BJ (cell line): ENCODE measurements at regions not wholly inside any gene's neighbourhood (a gene's known extent, or its start where the extent isn't known, plus 50 kb on each side); places are given as distances from the start of the nearest gene placed in this dataset.

Experiments used
- CTCF ChIA-PET: fragments of 350-600 bp; formaldehyde crosslinking; extraction: SDS; loops from one replicate; lab custom pipeline; 2021; ENCODE audit warnings: antibody characterized with exemption, inconsistent platforms; lab: Yijun Ruan, JAX
- POLR2A ChIA-PET: fragments of 300-600 bp; sonication (Branson Sonifier 250); formaldehyde crosslinking; extraction: SDS; loops from one replicate; lab custom pipeline; 2021; ENCODE audit warnings: antibody characterized with exemption; lab: Charles Lee
- DNase-seq: peaks from one replicate; pipeline ENCODE4 v3.0.0-alpha.2; 2011; ENCODE audit warnings: low read depth
- H3K27me3 ChIP-seq: 2 replicates; pipeline ENCODE4 v1.6.0; 2011; ENCODE audit warnings: low read length; ENCODE audit not compliant: control insufficient read depth, insufficient read depth
- H3K36me3 ChIP-seq: 2 replicates; pipeline ENCODE4 v1.5.1; 2011; ENCODE audit warnings: low read length; ENCODE audit not compliant: control insufficient read depth, insufficient read depth
- H3K4me3 ChIP-seq: 2 replicates; pipeline ENCODE4 v1.5.1; 2011; ENCODE audit warnings: low read depth, mild to moderate bottlenecking, control low read depth, low read length
- TF ChIP-seq, protein P1 (sequence below): IDR thresholded peaks from 2 replicates; pipeline ENCODE4 v1.5.1; 2011; ENCODE audit warnings: low read depth, mild to moderate bottlenecking, control low read depth, inconsistent platforms, low read length, moderate library complexity; ENCODE audit not compliant: insufficient read depth

DNA sequence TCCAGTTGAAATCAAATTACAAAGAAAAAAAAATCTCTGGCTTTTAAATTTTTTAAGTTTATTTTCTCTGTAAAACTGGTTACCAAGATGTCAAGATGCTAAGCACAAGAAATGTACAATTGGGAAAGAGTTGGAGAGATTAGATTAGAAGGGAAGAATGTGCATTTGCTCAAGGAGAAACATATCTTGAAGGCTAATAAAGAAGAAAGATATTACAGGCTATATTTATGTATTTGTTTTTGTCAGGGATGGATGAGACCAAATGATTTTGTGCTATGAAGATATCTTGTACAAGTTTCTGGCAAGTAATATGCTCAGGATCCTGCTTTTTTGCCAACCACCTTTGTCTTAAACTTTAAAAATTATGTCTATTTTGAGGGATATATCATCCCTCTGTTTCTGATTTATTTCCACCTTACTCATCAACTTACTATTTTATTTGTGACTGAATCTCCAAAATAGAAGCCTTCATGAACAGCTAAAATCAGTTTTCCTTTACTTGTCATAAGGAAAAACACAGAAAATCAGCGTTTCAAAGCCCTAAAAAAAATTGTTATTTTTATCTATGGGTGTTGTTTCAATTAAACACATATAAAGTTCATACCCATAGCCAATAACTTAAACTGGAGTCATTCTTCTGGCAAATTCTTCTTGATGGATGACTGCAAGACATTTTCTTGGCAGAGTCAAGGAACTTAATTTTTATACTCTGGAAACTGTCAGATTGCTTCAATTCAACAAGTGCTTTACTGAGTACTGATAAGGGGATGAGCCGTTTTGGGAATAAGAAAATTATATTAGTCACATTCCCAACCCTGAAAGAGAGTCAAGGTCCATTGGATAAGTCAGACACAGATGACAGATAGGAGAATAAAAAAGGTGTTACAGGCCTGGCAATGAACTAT, 141.8 kb downstream of the CTH start:
- ChIA-PET CTCF (no interaction called here), POLR2A (no interaction called here)
- DNase-seq, result no peak
- TF ChIP-seq, protein P1, sequence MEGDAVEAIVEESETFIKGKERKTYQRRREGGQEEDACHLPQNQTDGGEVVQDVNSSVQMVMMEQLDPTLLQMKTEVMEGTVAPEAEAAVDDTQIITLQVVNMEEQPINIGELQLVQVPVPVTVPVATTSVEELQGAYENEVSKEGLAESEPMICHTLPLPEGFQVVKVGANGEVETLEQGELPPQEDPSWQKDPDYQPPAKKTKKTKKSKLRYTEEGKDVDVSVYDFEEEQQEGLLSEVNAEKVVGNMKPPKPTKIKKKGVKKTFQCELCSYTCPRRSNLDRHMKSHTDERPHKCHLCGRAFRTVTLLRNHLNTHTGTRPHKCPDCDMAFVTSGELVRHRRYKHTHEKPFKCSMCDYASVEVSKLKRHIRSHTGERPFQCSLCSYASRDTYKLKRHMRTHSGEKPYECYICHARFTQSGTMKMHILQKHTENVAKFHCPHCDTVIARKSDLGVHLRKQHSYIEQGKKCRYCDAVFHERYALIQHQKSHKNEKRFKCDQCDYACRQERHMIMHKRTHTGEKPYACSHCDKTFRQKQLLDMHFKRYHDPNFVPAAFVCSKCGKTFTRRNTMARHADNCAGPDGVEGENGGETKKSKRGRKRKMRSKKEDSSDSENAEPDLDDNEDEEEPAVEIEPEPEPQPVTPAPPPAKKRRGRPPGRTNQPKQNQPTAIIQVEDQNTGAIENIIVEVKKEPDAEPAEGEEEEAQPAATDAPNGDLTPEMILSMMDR, result no peak
- no peak overlapping the region for H3K4me3 ChIP-seq
- H3K27me3 ChIP-seq, result no peaks in the 10 kb centered on the region
- no peaks in the 10 kb centered on the region for H3K36me3 ChIP-seq

DNA sequence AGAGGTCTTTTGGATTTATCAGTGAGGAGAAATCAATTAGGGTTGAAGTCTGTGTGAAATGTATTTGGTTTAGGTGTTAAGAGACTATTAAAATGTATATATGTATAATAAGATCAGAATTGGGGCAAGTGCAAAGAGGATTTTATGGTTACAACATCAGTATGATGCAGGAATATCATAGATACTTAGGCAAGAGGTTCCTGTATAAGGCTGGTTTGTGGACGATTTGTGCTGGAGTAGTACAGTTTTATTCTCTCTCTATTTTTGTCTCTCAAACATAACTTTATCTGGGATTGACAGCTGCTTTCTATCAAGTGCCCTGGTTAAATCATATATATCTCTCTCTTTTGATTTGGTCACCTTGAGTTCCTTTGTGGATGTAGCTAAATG, 142.5 kb downstream of the CTH start:
- DNase-seq, result no peak
- CTCF ChIA-PET, result no interaction called here
- no peaks in the 10 kb centered on the region for H3K27me3 ChIP-seq
- no peaks in the 10 kb centered on the region for H3K36me3 ChIP-seq
- H3K4me3 ChIP-seq, result no peak overlapping the region
- TF ChIP-seq, protein P1, result no peak
- POLR2A ChIA-PET, result no interaction called here

DNA sequence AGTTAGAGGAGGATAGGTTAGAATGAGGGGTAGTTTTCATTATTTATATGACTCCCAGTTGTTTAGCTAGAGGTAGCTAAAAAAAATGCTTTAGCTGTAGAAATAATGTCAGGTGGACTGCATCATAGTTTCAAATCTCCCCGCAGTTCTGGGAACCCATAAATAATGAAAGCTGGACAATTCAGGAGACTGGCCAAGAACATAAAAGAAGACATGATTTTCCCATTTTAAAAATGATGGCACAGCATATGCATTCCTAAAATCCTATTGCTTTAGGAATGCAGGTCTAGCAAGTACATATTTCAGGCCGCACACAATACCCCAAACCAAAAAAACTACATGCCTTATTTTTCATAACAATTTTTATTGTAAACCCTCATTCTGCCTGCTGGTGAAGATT, 143.3 kb downstream of the CTH start:
- TF ChIP-seq, protein P1, result no peak
- Histone ChIP-seq H3K36me3 (no peaks in the 10 kb centered on the region), H3K27me3 (no peaks in the 10 kb centered on the region), H3K4me3 (no peak overlapping the region)
- DNase-seq, result no peak
- ChIA-PET CTCF (no interaction called here), POLR2A (no interaction called here)

DNA sequence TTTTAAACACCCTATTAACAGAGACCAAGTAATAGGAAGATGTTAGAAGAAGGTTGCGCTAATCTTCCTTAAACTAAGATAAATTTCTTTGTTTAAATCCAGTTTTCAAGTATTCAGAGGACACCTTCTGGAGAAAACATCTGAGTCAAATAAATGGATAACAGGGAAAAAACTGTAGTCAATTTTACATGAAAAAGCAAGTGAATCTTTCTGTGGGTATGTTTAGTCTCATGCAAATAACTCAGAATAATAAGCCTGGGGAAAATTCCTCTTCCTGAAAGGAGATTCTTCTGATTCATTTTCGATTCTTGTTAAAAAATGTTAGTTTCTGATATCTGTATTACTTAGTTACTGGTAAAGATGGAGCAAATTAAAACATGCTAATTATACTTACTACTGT, 145.5 kb downstream of the CTH start:
- DNase-seq, result no peak
- H3K4me3 ChIP-seq, result no peak overlapping the region
- POLR2A ChIA-PET, result no interaction called here

DNA sequence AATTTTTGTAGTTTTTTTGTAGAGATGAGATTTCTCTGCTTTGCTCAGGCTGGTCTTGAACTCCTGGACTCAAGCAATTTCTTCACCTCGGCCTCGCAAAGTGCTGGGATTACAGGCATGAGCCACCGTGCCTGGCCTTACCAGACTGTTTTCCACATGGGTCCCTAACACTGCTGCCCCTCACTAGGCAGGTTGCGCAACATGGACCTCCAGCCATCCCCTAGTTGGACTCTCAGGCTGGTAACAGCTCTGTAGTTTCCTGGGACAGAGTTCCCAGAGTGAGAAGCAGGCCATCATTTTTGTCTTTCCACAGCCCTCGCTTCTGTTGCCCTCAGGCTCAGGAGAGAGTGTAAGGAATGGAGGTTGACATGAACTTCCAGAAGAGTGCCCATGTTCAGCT, 156.1 kb downstream of the CTH start:
- no peaks in the 10 kb centered on the region for H3K27me3 ChIP-seq
- TF ChIP-seq, protein P1, result no peak
- POLR2A ChIA-PET, result no interaction called here

More for the DNA sequence above, 145.5 kb downstream of the CTH start:
- Histone ChIP-seq H3K27me3 (no peaks in the 10 kb centered on the region), H3K36me3 (no peaks in the 10 kb centered on the region)
- CTCF ChIA-PET, result no interaction called here
- TF ChIP-seq, protein P1, result no peak

More for the DNA sequence above, 156.1 kb downstream of the CTH start:
- no peak overlapping the region for H3K4me3 ChIP-seq
- no peak for DNase-seq
- H3K36me3 ChIP-seq, result no peaks in the 10 kb centered on the region
- CTCF ChIA-PET, result no interaction called here
